Endothelial cell of umbilical vein (primary cell): ENCODE measurements at regions not wholly inside any gene's neighbourhood (a gene's known extent, or its start where the extent isn't known, plus 50 kb on each side); places are given as distances from the start of the nearest gene placed in this dataset.

Experiments
- BruUV-seq: library from RNA; stranded (reverse); fragments of 400-500 nt; replicated peaks from 2 replicates; lab custom pipeline; 2021; lab: Mats Ljungman, UMichigan
- CTCF ChIA-PET: fragments of 300-600, 350-600 bp; sonication (Branson Sonifier 250); formaldehyde crosslinking; loops from one replicate; lab custom pipeline; 2021; ENCODE audit warnings: antibody characterized with exemption, inconsistent platforms; lab: Charles Lee
- POLR2A ChIA-PET: fragments of 300-600, 350-600 bp; sonication (Branson Sonifier 250); formaldehyde crosslinking; loops from one replicate; lab custom pipeline; 2021; ENCODE audit warnings: antibody characterized with exemption, inconsistent platforms; lab: Charles Lee
- DNase-seq: peaks from one replicate; pipeline ENCODE4 v3.0.0-alpha.2; 2011; ENCODE audit warnings: low read depth, low spot score
- FAIRE-seq: peaks from 2 replicates; lab custom pipeline; 2011; peaks lifted over from hg19 to GRCh38; lab: Jason Lieb, UNC
- H2AFZ ChIP-seq: 2 replicates; pipeline ENCODE4 v1.6.0; 2012; ENCODE audit warnings: low read depth, low read length, control low read depth, inconsistent platforms
- H3K27ac ChIP-seq: 2 replicates; pipeline ENCODE4 v1.5.1; 2011; ENCODE audit warnings: low read depth, mild to moderate bottlenecking, control low read depth, low read length, moderate library complexity; ENCODE audit not compliant: insufficient read depth
- H3K27me3 ChIP-seq, 2 experiments: 2 replicates each; pipeline versions ENCODE4 v1.6.0 to v1.6.1; 2011; ENCODE audit warnings: low read length in 2 of 2, mixed read lengths in 1 of 2; ENCODE audit not compliant: control insufficient read depth in 2 of 2, insufficient read depth in 2 of 2
- H3K36me3 ChIP-seq, 2 experiments: 2 replicates in 1 of 2; 3 replicates in 1 of 2; pipeline ENCODE4 v1.5.1; 2011; ENCODE audit warnings: low read length in 2 of 2, mild to moderate bottlenecking in 1 of 2, moderate library complexity in 1 of 2; ENCODE audit not compliant: control insufficient read depth in 2 of 2, insufficient read depth in 2 of 2; ENCODE audit errors: extremely low read depth in 1 of 2
- H3K4me1 ChIP-seq: 3 replicates; pipeline ENCODE4 v1.5.1; 2011; ENCODE audit warnings: mild to moderate bottlenecking, low read length; ENCODE audit not compliant: control insufficient read depth, insufficient read depth; ENCODE audit errors: extremely low read depth
- H3K4me2 ChIP-seq: 2 replicates; pipeline ENCODE4 v1.6.1; 2011; ENCODE audit warnings: low read length, control low read depth, mixed read lengths; ENCODE audit not compliant: insufficient read depth
- H3K4me3 ChIP-seq, 3 experiments: fragments of 200-600 bp in 1 of 3; sonication (generic), shearing (Covaris generic) in 1 of 3; replicated peaks in 1 of 3; 2 replicates each; pipeline ENCODE4 v1.5.1; 2011 to 2016; ENCODE audit warnings: control low read depth in 3 of 3, low read length in 3 of 3, mild to moderate bottlenecking in 2 of 3, inconsistent platforms in 1 of 3, low read depth in 1 of 3, moderate library complexity in 1 of 3; ENCODE audit not compliant: insufficient read depth in 1 of 3
- H3K79me2 ChIP-seq: 2 replicates; pipeline ENCODE4 v1.6.0; 2012; ENCODE audit warnings: low read length, inconsistent platforms; ENCODE audit not compliant: control insufficient read depth, insufficient read depth
- H3K9ac ChIP-seq: replicated peaks from 2 replicates; pipeline ENCODE3; 2011; ENCODE audit warnings: low read length, control low read depth; ENCODE audit not compliant: insufficient read depth; ENCODE audit errors: extremely low read depth
- H3K9me1 ChIP-seq: replicated peaks from 3 replicates; pipeline ENCODE4 v1.6.0; 2011; ENCODE audit warnings: mild to moderate bottlenecking, low read length; ENCODE audit not compliant: control insufficient read depth, insufficient read depth; ENCODE audit errors: extremely low read depth
- H3K9me3 ChIP-seq: replicated peaks from 2 replicates; pipeline ENCODE4 v1.5.1; 2012; ENCODE audit warnings: low read length, inconsistent platforms; ENCODE audit not compliant: control insufficient read depth, insufficient read depth
- H4K20me1 ChIP-seq: replicated peaks from 2 replicates; pipeline ENCODE3; 2011; ENCODE audit warnings: mild to moderate bottlenecking, low read length; ENCODE audit not compliant: control insufficient read depth, insufficient read depth; ENCODE audit errors: extremely low read depth
- CTCF ChIP-seq, 2 donors: IDR thresholded peaks; 1 replicate in 1 of 2; 2 replicates in 1 of 2; pipeline ENCODE4 v1.5.1; 2011; ENCODE audit warnings: low read length in 2 of 2, mild to moderate bottlenecking in 2 of 2, moderate library complexity in 2 of 2, control low read depth in 1 of 2, inconsistent platforms in 1 of 2, low read depth in 1 of 2; ENCODE audit not compliant: insufficient read depth in 1 of 2; ENCODE audit errors: extremely low read depth in 1 of 2
- EZH2 ChIP-seq: IDR thresholded peaks from 2 replicates; pipeline ENCODE4 v1.6.1; 2012; ENCODE audit warnings: borderline replicate concordance, low read depth, mild to moderate bottlenecking, moderate library complexity, low read length, inconsistent platforms; ENCODE audit not compliant: severe bottlenecking
- FOS ChIP-seq: IDR thresholded peaks from 2 replicates; pipeline ENCODE4 v1.6.1; 2011; ENCODE audit warnings: mild to moderate bottlenecking, low read length, moderate library complexity, borderline replicate concordance; ENCODE audit not compliant: insufficient read depth
- GATA2 ChIP-seq: IDR thresholded peaks from 2 replicates; pipeline ENCODE4 v1.7.0; 2011; ENCODE audit warnings: low read depth, mild to moderate bottlenecking, moderate library complexity, mixed read lengths, low read length; ENCODE audit not compliant: insufficient read length, insufficient read depth
- JUN ChIP-seq: IDR thresholded peaks from 2 replicates; pipeline ENCODE4 v1.6.1; 2011; ENCODE audit warnings: borderline replicate concordance, low read depth; ENCODE audit not compliant: insufficient read length, insufficient read depth
- MAX ChIP-seq: IDR thresholded peaks from 2 replicates; pipeline ENCODE4 v1.6.1; 2011; ENCODE audit not compliant: insufficient read depth, insufficient read length
- MYC ChIP-seq: IDR thresholded peaks from one replicate; pipeline ENCODE4 v1.6.1; 2011; ENCODE audit warnings: mild to moderate bottlenecking, low read depth, low read length
- POLR2A ChIP-seq: IDR thresholded peaks from 2 replicates; pipeline ENCODE4 v1.6.1; 2012; ENCODE audit warnings: low read depth, mild to moderate bottlenecking, control low read depth, low read length
- POLR2AphosphoS5 ChIP-seq: IDR thresholded peaks from 2 replicates; pipeline ENCODE4 v1.6.1; 2012; ENCODE audit warnings: low read depth, mild to moderate bottlenecking, control low read depth, low read length, moderate library complexity; ENCODE audit not compliant: insufficient read depth
- dilution Hi-C: fragments of 300-500 bp; cut with MboI; formaldehyde crosslinking; loops from one replicate; pipeline ENCODE4 v1.15.0; 2019; ENCODE audit warnings: low sequenced_read_pairs; ENCODE audit not compliant: extremely low pct_ligation_motif_present
- intact Hi-C: fragments of 100-400 bp; cut with micrococcal nuclease; formaldehyde crosslinking; loops from one replicate; pipeline ENCODE4 v1.10.0; 2022

GRCh38 chr6:15832841-15833240 lies 170.0 kb upstream of the DTNBP1 start:
- Histone ChIP-seq H4K20me1 (no peaks in the 10 kb centered on the region), H2AFZ (no peak overlapping the region), H3K9ac (no peak overlapping the region), H3K9me1 (no peaks in the 10 kb centered on the region), H3K4me2 (no peak overlapping the region), H3K27ac (no peak overlapping the region), H3K4me3 (no peak overlapping the region), H3K36me3 (no peaks in the 10 kb centered on the region), H3K27me3 (no peaks in the 10 kb centered on the region), H3K79me2 (no peaks in the 10 kb centered on the region), H3K9me3 (no peaks in the 10 kb centered on the region), H3K4me1 (no peaks in the 10 kb centered on the region)
- TF ChIP-seq EZH2 (no peak), POLR2AphosphoS5 (no peak), MYC (no peak), JUN (no peak), CTCF (IDR thresholded peaks at IDR 0.05; ENCODE audit: extremely low read depth in 1 of 2, insufficient read depth in 1 of 2, low read depth in 1 of 2, low read length in 2 of 2) (no peak), MAX (no peak), FOS (no peak), GATA2 (no peak), POLR2A (no peak)
- dilution Hi-C loops: no loop called here
- BruUV-seq: no TSS peak
- FAIRE-seq: no peak
- intact Hi-C loops: no loop called here
- ChIA-PET CTCF (interaction anchor here (0.6 to 1.0 kb wide), 4 partner anchors 18 to 296 kb away, joined by 3 to 4 read pairs (median 3); partner anchors contain the start of gene MYLIP), POLR2A (no interaction called here)
- no peak for DNase-seq
